ENCODE measurements at regions not wholly inside any gene's neighbourhood (a gene's known extent, or its start where the extent isn't known, plus 50 kb on each side); places are given as distances from the start of the nearest gene placed in this dataset.

DNA sequence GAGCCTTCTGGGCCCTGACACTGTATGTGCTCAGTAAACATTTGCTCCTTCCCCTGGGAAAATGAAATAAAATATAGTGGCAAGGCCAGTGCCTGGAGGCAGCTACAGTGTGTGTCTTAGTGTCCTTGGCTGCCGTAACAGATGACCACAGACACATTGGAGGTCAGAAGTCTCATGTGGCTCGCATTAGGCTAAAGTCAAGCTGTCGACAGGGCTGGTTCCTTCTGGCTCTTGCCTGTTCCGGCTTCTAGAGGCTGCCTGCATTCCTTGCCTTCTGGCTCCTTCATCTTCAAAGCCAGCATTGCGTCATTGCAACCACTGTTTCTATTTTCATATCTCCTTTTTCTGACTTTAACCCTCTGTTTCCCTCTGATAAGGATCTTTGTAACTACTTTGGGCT lies 83.6 kb upstream of the STX18 start:
- no peak for DNase-seq

DNA sequence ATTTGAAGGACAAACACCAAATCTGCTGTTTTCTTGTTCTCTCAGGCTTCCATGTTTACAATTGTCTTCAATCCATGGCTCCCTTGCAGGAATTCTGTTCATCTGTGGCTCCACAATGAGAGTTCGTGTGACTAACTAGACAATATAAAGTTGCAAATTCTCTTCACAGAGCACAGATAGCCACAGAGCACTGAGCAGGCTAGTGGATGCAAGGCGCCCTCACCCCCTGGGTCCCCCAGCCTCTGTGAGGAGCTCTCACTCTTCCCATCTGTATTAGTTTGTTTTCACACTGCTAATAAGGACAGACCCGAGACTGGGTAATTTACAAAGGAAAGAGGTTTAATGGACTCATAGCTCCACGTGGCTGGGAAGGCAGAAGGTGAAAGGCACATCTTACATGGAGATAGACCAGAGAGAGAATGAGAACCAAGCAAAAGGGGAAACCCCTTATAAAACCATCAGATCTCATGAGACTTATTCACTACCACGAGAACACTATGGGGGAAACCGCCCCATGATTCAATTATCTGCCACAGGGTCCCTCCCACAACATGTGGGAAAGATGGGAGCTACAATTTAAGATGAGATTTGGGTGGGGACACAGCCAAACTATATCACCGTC lies 82.5 kb upstream of the STX18 start:
- DNase-seq: no peak

DNA sequence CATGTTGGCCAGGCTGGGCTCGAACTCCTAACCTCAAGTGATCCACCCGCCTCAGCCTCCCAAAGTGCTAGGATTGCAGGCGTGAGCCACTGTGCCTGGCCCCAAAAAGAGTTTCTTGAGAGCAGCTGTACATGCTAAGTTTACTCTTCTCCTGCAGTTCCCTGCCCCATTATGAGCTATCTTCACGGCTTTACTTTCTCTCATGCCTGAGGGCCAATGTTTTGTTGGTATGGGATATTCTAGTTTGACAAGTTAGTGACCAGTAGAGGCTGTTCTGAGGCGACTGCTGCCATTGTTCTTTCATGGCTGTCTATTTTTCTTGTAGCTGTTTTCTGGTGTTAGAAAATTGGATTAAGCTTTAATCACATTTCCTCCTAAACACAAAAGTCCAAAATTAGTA lies 78.0 kb upstream of the STX18 start:
- peak; percentile 11 for DNase-seq

DNA sequence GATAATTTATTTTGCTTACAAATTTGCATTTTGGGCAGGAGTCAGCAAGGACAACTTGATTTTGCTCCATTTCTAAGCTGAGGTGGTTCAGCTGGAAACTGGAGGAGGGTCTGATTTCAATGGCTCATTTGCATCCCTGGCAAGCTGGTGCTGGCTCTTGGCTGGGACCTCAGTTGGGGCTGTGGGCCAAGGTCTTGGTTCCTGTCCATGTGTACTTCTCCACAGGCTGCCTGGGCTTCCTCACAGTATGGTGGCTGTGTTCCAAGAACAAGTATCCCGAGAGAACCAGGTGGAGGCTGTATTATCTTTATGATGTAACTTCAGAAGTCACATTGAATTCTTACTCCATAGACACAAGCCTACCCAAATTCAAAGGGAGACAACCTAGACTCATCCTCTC lies 77.0 kb upstream of the STX18 start:
- DNase-seq: no peak

DNA sequence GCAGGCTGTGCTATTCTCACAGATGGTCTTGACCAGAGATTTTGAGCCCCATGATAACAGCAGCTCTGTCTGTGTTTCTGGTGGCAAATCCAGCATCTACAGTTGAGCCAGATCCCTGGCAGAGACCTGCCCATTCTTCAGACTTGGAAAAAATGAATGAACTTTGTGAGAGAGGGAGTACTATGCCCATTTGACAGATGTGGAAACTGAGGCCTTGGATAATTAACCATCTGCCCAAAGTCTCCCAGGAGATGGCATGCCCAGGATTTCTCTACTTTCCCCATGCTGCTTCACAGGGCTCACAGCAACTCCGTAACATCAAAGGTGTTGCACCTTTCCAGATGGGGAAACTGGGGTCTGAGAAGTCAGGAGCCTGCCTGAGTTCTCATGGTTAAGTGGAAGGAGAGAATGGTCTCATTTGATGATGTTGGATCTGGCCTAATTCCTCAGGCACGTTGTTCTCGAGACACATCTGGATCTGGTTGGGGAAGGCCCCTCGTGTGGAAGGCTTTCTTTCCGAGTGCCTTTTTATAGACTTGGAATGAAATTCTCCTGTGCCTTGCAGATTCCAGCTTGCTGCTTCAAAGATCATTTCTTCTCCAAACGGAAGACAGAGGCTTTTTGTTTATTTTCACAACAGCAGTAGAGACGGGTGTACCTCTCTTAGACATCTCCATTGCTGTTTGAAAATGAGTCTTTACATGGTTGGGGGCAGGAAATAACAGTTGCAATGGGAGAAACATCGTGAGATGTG lies 73.3 kb upstream of the STX18 start:
- DNase-seq: no peak

DNA sequence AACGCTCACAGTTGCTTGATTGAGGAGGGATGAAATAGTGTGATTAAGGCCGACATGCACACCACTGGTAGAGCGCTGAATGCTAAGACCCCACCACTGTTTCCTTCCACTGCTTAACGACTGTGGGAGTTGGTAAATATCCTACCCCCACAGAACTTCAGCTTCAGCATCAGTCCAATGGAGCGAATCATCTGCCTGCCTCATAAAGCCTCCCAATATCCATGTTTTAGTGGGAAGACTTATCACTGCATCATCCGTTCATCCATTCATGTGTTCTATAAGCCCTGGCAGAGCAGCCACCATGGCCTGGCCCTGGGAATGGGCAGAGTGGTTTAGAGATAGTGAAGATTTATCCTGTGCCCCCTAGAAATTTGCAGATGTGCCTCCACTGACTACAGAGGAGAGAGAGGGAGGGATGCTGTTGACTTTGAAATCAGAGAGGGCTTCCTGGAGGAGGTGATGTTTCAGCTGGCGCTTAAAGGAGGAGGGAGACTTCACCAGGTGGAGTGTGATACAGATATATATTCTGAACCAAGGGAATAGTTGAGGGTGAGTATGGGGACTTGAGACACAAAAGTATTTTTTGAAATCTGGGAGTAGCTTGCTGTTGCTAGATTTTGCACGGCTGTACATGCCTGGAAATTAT lies 71.9 kb upstream of the STX18 start:
- no peak for DNase-seq

DNA sequence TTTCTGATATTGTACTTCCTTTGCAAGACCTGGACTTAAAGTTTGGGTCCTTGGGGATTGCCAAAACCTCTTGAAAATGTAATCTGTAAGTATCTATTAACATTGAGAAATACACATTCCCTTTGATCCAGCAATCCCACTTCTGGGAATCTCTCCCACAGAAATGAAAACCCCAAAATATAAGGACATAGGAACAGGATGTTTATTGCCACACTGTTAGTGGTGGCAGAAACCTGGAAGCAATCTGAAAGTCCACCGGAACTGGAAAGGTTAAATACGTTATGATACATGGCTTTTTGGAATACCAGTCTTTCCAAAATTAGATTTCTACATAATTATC lies 71.2 kb upstream of the STX18 start:
- no peak for DNase-seq

DNA sequence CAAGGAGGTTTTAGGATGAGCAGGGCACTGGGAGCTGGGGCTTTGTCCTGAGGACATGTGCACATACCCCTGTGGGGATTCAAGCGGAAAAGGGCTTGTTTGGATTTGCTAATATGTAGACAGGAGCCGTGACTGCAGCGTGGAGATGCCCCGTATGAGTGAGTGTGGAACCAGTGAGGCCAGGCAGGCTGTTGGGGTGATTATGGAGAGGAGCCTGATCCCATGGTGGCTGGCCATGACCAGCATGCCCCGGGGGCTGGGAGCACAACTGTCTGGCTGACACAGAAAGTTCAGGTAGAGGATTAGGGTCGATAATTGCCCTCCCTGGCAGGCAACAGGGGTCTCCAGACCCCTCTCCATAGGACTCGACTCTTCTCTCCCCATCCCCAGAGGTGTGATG lies 68.8 kb upstream of the STX18 start:
- peak; percentile 71 for DNase-seq

DNA sequence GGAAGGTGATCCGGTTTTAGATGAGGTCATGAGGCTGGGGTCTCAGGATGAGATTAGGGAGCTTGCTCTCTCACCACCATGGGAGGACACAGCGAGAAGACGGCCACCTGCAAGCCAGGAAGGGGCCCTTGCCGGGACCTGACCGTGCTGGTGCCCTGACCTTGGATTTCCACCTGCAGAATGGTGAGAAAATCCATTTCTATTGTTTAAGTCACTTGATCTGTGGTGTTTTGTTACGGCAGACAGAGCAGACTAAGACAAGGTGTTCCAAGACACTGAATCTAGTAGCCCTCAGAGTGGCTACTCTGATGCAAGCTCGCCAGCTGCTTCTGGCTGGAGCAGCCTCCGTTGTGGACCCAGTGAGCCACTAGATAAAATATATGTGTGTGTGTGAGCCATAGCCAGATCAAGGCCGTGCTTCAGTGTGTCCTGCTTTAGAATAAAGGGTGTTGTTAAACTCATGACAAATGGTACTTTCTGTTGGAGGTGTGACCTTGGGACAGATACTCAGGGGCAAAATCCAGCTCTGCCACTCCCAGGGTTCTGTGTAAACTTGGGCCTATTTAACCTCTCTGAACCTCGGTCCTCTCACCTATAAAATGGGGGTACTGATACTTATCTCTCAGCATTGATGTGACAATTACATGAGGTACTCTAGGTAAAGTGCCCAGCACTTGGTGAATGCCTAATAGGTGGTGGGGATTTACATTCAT lies 67.9 kb upstream of the STX18 start:
- DNase-seq: no peak

DNA sequence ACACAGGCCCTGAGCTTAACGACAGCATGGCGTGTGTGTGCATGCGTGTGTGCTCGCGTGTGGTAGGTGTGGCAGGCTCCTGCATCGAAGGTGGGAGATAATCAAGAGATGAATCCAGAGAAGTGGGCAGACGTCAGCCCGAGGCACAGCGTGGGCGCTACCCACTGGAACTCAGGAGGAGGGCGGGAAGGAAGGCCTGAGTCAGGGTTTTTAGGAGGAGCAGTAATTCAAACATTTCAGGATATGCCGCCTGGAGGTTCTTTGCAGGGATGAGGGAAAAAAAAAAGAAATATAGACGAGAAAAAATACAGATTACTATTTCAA lies 66.3 kb upstream of the STX18 start:
- DNase-seq: no peak

DNA sequence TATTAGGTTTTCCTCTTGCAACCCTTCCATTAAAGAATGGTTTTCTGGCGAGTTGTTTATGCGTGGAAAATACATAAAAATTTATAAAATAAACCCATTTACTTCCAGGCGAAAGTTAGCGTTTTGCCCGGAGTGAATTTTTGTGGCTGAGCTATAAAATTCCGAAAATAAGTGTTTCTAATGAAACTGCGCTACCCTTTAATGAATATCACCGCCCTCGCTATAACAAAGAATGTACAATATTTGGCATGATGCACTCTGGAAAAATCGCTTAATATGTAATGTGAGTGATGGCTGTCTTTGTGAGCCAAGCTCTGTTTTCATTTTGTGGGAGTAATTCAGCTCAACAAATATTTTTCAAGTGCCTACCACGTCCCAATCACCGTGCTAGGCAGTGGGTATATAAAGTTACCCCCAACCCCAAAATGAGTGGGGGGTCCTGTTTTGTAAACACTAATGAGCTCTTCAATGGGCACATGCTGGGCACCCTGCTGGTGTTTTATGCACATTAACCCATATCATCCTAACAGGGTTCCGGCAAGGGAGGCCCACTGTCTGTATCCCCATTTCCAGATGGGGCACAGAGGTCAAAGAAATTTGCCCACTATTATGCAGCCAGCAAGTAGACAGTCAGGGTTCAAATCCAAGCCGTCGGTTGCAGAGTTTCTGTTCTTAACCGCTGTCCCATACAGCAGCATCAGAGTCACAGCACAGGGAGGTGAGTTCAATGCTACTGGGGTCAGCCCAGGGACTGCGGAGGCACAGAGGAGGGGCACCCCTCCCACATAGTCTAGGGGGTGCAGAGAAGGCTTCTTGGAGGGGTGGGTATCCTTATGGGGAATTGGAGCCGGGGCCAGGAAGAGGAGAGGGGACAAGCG lies 65.7 kb upstream of the STX18 start:
- no peak for DNase-seq

DNA sequence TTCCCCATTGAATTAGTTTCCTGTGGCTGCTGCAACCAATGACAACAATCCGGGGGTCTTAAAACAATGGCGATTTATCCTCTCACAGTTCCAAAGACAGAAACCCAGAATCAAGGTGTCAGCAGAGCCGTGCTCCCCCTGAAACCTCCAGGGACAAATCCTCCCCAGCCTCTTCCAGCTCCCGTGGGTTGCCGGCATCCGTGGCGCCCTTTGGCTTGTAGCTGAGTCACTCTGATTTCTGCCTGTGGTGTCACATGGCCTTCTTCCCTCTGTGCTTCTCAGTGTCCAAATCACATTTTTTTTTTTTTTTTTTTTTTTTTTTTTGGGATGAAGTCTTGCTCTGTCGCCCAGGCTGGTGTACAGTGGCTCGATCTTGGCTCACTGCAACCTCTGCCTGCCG lies 64.5 kb upstream of the STX18 start:
- no peak for DNase-seq

DNA sequence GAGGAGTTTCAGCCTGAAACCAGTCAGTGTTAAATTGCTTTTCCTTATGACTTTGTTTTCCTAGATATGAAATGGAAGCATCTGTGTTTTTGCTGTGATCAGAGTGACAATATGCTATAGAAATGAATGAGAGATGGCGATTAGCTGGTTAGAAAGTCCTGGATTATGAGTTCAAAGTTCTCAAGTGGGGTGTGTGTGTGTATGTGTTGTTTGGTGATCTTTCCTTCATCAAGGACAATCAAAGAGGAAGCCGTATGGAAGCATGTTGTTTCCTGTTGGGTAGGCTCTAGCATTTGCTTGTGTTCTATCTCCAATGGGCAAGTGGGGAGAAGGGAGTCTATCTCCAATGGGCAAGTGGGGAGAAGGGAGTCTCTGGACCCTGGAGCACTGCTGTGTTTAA lies 64.0 kb upstream of the STX18 start:
- DNase-seq: no peak

DNA sequence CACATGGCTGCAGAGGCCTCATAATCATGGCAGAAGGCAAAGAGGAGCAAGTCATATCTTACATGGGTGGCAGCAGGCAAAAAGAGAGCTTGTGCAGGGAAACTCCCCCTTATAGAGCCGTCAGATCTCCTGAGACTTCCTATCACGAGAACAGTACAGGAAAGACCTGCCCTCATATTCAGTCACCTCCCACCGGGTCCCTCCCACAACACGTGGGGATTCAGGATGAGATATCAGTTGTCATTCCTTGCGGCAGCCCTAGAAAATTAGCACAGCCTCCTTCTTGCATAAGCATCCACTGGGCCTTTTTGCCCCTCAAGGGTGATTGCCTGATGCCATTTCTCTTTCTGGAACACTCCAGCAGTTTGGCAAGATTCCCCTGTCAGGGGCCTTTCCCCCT lies 61.7 kb upstream of the STX18 start:
- no peak for DNase-seq

DNA sequence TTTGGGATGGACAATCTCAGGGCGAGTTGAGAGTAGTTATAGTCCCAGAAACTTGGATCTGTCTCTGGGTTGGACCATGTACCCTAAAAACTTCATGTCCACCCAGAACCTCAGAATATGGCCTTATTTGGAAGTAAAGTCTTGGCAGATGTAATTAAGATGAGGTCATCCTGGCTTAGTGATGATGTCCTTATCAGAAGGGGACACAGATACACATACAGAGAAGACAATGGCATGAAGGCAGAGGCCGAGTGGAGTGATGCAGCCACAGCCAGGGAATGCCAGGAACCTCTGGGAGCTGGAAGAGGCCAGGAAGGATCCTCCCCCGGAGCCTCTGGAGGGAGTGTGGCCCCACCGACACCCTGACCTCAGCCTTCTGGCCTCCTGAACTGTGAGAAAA lies 61.2 kb upstream of the STX18 start:
- DNase-seq: no peak

DNA sequence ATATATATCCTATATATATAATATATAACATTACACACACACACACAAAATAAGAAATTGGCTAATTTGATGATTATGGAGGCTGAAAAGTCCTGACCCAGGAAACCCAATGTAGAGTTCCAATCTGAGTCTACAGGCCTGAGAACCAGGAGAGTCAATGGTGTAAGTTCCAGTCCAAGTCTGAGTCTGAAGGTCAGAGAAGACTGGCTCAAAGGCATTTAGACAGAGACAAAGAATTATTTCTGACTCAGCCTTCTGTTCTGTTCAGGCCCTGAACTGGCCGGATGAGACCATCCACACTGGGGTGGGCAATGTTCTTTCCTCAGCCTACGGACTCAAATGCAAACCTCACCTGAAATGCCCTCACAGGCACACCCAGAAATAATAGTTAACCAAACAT lies 60.6 kb upstream of the STX18 start:
- DNase-seq: no peak

DNA sequence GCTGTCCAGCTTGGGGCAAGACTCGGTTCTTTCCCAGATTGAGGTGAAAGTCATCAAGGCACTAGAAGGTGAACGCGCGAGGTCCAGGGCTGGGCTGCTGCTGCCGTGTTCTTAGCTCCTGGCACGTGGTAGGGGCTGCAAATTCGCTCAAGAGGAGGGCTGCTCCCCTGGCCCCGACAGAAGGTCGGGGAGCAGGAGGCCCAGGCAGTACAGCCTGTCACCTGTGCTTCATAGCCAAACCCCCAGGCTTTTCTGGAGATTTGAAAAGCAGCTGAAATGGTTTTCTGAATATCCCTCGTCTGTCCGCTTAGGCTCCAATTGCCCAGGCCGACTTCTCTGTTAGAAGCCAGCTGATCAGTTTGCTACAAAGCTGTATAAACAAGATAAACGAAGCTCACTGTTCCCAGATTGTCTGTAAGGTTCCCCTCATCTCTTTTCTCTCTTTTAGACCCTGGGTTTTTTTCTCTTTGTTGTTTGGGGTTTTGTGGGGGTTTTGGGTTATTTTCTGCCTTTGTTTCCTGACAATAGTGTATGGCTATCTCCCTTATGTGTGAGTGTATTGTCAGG lies 60.0 kb upstream of the STX18 start:
- DNase-seq: no peak

DNA sequence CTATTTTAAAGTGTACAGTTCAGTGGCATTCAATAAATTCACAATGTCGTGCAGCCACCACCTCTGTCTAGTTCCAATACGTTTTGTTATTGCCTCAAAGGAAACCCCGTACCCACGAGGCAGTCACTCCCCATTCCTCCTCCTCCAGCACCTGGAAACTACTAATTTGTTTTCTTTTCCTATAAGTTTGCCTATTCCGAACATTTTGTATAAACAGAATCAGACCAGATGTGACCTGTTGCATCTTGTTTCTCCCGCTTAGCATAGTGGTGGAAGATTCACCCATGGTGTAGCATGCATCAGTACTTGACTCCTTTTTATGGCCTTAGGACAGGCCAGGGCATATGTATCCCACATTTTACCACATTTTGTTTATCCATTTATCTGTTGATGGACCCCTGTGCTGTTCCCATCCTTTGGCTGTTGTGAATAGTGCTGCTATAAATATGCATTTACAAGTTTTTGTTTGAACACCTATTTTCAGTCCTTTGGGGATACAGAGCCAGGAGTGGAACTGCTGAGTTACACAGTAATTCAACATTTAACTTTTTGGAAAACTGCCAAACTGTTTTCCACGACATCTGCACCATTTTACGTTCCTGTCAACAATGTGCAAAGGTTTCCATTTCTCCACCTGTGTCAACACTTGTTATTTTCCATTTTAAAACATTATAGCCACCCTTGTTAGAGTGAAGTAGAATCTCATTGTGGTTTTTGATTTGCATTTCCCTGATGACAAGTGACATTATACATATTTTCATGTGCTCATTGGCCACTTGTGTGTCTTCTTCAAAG lies 57.8 kb upstream of the STX18 start:
- DNase-seq: no peak

DNA sequence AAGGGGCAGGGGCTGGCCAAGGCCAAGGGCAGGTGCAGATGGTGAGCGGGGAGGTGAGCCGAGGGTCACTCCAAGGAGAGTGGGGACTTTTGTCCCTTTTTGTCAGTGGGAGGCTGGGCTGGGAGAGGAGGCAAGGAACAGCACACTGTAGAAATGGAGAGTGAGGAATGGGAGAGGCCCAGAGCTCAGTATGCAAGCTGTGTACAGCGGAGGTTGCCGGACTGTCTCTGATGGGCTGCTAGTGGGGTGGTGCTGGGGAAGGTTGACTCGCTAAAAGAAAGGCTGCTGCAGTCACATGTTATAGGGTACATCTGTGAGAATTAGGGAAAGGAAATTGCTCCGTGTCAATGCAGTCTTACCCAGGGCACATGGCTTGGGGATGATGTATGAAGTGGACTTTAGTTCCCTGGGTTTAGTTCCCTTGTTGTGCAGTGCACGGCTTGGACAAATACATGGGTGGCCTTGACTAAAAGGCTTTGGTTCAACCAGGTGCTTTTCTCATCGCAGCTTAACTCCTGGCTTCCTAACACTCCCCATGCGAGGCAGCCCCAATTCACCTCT lies 57.1 kb upstream of the STX18 start:
- no peak for DNase-seq

DNA sequence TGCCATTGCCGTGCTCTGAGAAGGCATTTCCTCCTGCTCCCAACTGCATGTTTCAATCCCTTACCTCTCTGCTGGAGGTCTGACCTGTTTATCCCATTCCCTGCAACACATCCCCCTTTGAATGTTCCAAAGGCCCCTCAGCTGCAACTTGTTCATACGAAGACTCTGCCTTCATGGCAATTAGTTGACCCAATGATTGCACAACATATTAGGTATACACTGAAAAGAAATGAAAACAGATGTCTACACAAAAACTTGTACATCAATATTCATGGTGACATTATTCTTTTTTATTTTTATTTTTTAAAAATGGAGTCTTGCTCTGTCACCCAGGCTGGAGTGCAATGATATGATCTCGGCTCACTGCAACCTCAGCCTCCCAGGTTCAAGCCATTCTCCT lies 54.9 kb upstream of the STX18 start:
- DNase-seq: no peak

DNA sequence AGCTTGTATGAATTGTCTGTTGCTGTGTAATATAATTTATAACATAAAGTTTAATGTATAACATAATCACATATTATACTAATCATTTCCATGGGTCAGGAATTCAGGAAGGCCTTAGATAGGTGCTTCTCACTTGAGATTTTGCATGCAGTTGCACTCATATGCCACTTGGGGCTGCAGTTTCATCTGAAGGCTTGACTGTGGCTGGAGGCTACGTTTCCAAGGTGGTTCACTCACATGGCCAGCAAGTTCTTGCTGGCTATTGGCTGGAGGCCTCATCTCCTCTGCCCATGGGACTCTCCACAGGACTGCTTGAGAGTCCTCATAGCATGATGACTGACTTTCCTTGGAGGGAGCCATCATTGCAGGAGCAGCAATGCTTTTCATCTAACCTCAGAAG lies 53.4 kb upstream of the STX18 start:
- peak; percentile 7 for DNase-seq

Measured in NCI-H82 (cell line).